ENCODE measurements at regions not wholly inside any gene's neighbourhood (a gene's known extent, or its start where the extent isn't known, plus 50 kb on each side); places are given as distances from the start of the nearest gene placed in this dataset.
"Not testable (repeated sequence)": the region's sequence is repeated elsewhere in the genome, so short reads cannot be mapped to it uniquely, and the experiment has no call there.

DNA sequence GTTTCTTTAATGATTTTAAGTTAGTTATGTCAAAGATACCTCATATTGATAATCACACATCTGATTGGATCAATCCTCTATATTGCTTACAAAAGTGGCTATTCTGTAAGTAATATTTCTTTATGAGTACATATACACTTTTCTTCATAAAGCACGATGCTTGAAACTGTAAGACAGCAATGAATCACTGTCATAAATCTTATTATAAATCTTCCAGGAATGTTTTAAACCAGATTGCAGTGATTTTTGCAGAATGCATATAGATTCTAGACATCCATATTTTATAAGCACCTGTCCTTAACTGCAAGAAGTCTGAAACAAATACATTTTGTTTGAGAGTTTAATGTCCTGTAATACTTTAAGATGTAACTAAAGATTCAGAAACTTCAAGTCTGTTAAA lies 367.0 kb upstream of the FANCL start:
- no peak for DNase-seq

DNA sequence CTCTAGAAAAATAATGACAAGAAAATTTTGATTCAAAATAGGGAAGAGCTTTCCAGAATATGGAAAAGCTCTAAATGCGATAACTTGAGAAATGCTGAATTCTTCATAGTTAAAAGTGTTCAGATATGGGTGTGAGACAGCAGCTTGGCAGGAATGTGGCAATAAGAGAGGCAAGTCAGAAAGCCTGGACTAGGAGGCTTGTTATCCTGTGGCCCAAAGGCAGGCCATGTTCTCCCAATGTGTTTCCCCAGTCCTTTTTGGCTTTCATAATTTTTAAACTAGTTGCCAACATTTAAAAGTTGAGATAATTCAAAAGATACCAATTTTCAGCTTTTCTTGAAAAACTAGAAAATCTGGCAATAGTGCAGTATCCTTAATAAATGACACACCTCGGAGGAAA lies 366.3 kb upstream of the FANCL start:
- no peak for DNase-seq

DNA sequence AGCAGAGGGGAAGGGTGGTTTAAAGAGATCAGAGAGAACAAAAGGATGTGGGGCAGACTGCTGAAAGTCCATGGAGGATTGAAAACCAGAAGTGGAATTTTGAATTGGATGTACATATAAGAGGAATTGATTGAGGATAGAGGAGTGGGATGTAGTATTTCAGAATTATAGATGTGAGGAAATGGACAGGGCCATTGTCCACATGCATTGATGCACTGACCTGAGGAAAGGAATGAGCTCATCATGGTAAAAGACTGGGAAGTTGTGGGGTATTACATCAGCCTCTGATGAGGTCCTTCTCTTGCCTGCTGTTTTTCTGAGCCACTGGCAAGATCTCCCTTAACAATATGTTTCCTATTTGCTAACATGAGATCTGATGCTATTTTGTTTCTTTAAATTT lies 365.7 kb upstream of the FANCL start:
- no peak for DNase-seq

DNA sequence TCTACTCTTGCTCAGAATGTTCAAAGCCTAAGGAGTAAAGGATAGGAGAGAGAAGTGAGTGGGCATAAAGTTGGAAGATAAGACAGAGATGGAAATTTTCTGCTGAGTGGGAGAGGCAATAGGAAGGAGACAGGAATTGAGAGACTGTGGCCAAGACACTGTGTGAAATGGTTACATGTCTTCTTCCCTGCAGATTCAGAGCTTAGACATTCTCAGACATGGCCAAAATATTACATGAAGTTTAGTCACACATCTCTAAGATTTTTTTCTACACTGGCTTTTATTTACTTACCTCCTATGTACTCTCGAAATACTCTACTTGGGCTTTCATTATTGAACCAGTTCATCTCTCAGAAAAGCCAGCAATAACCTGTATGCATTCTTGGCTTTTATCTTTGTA lies 363.0 kb upstream of the FANCL start:
- DNase-seq = no peak

DNA sequence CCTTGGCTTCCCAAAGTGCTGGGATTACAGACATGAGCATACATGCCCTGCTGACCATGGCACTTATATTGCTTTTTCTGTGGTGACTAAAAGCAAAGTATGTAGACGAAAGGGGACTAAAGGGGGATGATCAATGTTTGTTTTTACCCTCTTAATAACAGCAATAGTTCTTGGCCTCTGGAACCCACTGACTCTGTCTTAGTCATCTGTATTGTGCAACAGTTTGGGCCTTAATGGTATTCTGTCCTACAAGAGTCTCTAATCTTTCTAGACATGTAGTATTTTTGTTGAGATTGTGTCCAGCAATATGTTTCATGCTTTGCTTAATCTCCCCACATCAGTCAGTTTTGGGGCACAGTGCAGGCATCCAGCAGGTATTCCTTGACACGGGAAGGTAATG lies 359.9 kb upstream of the FANCL start:
- DNase-seq = no peak

DNA sequence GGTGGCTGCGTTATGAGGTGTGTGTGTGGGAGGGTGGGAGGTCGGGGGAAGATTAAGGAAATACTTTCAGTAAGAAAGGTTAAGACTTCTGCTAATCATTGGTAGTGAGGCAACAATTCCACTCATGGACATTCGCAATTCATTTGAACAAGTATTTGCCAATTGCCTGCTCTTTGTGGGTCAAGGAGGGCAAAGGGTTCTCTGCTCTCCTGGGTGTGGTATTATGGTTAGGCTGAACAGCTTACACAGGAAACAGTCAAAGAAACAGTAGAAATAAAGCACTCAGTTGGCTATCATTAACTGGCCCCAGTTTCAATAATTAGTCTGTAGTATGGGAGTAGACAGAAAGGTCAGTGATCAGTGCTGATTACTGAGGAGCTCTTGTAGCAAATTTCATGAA lies 357.0 kb upstream of the FANCL start:
- DNase-seq = no peak

DNA sequence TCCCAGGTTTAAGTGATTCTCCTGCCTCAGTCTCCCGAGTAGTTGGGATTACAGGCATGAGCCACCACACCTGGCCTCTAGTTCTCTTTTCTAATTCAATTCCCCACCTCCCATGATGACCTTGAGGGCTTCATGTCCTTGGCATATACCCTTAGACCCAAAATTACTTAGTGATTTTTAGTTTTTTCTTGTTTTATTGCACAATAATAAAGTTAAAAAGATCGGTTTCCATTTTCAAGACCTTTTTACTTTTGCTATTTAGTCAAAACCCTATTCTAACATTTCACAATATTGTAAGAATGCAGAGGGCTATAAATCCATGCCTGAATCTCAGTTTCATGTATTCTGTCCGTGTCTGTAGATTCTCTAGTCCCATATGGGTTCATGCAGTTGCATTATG lies 354.6 kb upstream of the FANCL start:
- DNase-seq = no peak

DNA sequence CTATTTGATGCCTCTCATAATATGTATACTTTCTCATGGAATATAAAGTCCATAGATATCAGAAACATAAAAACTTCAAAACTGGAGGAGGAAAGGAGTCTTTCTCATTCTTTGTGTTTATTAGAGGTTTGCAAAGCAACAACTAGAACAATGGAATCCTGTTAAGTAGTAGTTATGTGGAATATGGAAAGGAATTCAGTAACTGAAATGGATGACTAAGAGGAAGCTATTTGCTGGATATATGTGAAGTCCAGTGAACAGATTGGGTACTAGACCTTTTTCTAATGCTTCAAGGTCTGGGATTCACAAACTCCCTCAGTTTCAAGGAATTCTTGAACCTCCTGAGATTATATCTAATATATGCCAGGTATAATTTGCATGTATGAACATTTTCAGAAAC lies 353.6 kb upstream of the FANCL start:
- DNase-seq = no peak

DNA sequence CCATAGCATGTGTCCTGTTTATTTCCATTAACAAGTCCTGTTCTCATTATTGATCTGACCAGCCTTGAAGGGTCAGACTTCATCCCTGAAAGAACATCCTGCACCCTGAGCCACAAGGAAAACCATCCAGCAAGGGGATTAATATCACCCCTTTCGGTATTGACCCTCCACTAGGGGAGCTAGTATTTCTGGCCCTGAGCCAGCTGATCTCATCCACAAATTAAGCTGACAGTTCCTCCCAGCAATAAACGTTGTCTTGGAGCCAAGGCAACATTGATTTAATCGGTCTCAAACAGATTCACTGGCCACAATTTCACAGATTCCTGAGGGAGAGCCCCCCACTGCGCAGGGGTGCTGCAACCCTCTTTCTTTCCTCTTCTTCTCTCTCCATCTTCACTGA lies 353.1 kb upstream of the FANCL start:
- DNase-seq = no peak

DNA sequence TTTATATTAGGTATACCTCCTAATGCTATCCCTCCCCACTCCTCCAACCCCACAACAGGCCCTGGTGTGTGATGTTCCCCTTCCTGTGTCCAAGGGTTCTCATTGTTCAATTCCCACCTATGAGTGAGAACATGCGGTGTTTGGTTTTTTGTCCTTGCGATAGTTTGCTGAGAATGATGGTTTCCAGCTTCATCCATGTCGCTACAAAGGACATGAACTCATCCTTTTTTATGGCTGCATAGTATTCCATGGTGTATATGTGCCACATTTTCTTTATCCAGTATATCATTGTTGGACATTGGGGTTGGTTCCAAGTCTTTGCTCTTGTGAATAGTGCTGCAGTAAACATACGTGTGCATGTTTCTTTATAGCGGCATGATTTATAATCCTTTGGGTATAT lies 345.1 kb upstream of the FANCL start:
- not testable (repeated sequence) for DNase-seq

DNA sequence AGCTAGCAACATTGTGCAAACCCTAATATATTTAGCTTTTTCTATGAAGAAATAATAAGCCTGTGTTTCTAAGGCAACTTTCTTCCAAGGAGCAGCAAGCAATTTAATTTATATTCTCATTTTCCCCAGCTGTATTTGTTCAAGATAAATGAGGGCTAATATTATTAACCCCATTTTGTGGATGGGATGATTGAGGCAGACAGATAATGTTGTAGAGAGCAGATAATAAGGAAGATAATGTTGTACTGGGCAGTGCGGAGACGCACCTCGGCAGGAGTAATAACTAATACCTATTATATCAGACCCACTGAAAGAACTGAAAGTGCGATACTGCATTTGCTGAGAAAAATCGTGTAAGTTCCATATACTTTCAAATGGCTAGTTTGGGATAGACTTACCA lies 344.1 kb upstream of the FANCL start:
- no peak for DNase-seq

DNA sequence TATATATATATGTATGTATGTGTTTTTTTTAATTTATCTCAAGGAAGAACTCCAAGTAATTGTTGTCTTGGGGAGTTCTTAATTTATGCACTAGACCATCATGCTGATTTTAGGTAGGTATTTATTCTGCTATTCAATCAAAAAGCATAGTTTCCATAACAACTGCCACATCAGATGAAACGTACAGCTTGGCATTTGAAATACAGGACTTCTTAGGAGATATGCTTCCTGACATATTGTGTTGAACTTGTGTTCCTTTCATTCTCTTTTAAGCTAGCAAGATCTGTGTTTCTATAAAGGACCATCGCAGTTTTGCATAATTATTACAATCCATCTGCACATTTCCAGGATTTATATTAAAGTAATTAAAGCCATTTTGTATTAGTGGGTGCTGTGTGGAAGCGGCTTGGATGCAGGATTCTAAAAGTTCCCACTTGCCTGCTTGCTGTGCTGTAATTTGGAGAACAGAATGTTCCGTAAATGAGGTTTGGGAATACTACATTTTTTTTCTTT lies 343.5 kb upstream of the FANCL start:
- DNase-seq = no peak

DNA sequence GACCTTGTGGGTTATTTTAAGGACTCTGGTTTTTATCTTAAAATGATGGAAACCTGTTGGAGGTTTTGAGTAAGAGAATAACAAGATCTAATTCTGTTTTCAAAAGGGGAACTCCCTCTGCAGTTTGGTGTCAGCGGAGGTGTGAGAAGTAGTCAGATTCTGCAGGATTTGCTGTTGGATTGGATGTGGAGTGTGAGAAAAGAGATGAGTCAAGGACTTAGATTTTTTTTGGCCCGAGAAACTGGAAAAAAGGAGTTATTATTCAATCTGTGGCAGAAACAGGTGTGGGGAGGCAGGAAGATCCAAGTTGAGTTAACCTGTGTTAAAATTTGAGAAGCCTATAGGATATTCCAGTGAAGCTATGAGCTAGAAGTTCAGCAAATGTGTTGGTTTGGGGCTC lies 337.2 kb upstream of the FANCL start:
- no peak for DNase-seq

DNA sequence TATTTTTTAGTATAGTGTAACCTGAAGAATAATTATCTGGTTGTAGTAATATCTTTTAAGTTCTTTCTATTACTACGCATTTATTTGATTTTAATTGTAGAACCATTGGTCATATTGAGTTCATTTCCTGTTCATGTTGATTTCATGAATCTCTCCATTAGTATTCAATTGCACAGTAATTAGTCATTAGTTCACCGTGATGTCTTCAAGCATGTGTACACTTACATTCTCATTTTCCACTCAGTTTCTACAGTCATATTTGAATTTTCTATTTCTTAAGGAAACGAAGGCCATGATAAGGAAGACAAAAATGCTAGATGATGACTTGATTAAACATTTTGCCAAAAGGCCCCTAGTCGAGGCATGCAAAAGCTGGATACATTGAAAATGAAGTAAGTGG lies 333.7 kb upstream of the FANCL start:
- DNase-seq = no peak

DNA sequence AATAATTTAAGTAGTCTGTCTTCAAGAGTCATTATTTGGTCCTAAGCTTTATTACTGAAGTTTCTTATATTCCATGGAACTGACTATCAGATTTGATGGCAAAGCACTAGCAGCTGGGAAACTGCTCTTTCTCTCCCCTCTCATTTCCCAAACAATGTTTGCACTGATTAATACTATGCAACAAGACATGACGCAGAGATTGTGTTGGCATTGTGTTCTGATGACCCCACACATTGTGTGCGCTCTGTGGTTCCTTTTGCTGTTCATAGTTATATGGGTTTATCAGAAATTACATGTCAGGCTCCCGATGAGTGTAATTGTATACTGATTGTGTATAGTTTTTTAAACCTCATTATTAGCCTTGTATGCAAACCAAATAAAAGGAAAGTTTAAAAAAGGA lies 331.6 kb upstream of the FANCL start:
- DNase-seq = no peak

DNA sequence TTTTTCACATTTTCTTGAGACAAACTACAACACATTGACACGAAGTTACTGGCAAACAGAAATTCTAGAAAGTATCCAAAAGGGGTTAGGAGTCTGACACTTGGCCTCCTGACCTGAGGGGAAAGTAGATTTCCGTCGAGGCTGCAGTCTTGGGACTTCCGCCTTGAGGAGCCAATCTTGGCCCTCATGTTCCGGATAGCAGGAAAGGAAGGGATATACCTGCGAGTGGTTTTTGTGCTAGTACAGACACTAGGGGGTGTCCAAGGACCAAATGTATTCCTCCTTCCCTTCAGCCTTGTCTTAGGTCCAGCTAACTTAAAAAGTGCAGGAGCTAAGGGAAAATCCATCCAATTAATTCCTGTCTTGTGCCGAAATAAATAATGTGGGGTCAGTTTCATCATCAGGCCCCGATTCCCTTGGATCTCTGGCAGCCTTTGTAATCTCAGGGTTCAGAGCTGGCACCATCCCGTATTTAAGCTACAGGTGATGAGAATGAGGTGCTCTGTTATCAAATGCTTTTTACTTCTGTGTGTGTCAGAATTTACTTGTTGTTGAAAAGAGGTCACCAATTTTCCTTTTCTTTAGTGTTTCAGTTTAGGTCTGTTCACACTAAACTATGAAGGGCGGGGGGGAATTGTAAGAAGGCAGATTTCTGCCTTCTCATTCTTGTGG lies 330.2 kb upstream of the FANCL start:
- peak; percentile 9 for DNase-seq

DNA sequence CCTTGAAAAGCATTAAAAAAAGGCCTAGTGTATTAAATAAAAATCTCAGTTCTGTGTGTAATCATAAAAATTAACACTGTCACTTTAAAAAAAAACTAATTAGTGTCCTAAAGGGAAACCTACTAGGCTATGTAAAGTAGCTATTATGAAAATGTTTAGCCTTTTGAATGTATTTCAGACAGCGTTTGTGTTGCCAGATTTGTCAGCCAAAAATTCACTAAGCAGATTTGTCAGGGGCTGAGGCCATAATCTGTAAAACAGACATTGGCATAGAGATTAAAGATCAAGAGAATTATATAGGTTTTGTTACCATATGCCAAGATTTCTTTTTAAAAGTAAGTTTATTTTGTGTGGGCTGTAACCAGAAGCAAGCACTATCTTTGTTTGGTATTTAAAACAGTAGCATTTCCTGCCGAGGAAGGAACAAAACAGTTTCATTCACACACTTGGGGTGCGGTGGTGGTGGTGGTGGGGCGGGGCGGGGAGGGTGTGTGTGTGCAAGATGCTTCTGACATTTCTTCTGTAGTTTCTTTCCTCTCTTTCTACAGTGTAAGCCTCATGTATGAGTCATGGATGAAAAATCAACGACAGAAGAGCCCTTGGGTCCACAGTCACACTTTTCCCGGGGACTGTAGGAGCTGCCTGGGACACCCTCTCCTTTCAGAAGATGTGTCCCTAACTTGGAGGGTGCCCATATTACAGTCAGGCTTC lies 328.5 kb upstream of the FANCL start:
- peak; percentile 8 for DNase-seq

DNA sequence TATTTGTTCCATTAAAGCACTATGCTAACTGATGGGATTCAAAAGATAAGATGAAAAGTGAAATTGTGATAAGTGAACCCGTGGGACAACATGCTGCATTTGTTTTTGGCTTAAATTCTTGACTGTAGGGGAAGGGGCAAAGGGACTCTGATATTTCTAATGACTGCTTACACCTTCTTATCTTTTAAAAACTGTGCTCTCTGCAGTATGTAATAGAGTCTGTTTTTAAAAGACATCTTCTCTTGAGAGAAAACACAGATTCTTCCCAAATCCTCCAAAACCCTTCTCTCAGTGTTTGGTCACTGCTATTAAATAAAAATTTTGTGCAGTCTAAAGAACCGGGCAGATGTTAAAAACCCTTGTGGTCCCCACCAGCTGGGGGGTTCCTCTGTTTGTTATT lies 327.8 kb upstream of the FANCL start:
- DNase-seq = no peak

DNA sequence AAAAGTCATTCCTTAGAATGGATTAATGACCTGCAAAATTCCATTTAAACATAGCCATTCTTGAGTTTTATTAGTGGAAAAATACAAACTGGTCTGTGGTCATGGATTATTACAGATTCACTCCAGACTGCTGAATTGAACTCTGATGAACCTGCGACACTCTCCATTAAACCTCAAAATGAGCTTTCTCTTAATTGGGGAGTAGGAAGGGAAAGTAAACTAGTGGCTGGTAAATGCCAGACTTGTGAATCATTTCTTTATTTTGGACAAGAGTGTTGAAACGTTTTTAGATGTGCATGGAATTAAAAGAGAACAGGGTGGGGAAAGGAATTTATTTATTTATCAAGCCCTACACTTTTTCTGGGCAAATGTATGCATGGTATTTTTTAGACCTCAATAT lies 321.2 kb upstream of the FANCL start:
- no peak for DNase-seq

DNA sequence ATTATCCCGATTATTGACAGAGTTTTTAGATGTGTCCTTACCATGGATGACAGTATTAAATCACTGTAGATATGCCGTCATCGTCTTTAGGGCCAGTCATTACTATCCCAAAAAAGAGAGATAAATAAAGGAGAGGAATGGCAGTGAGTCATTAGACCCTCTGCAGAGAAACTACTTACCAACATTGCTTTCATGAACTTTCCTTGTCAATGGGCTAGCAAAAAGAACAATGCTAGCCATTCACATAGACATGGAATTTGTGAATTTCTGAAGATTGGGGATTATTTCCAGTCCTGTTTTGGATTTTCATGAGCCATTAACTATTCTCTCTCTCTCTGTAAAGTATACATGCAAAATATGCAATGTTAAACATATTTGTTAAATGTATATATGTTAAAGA lies 319.4 kb upstream of the FANCL start:
- DNase-seq = no peak

DNA sequence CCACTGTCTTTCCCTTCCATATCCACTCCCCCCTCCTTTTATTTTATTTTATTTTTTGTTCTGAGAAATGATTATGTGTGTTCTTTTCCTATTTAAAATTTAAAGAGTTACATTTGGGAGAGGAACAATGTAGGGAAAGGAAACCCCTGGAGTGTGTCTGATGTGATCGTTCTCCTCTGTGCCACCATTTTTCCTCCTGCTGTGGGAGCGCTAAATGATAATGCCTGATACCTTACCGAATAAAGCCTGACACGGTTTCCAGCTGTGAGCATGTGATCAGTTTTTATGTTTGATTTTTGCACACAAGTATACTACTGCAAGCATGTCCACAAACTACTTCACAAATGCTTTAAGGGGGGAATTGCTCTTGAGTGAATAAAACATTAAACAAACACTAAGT lies 317.8 kb upstream of the FANCL start:
- no peak for DNase-seq

DNA sequence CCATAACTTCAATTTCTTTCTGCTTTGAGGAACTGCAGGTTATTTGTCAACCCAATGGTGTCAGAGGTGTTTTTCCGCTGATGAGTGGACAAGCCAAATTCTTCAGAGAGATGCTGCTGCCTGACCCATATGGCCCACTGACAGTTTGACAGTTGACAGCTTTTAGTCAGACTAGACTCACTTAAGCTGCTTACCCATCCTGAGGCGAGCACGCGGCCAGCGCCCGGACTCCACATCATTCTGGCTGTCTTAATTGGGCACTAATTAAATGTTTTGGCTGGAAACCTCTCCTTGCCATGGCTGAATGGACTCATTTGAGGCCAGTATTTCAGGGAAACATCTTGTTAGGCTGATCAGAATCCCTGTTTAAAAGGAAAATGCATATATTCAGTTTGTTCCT lies 316.1 kb upstream of the FANCL start:
- DNase-seq = no peak

DNA sequence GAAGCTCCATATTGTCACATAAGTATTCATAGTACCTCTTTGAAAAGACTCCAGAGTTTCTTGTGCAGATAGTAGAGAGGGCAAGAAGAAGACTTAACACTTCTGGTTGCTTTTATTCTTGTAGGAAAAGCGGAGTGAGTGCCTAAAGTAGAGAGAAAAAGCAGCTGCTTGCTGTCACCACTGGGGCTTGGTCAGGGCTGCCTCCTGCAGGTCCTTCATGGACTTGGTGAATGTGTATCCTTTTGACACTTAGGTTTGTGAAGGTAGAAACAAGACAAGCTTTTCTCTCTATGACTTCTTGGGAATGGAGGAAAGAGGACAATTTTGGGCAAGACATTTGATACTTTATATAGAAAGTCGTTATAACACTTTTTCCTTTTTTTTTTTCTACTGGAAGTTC lies 312.8 kb upstream of the FANCL start:
- DNase-seq = no peak

DNA sequence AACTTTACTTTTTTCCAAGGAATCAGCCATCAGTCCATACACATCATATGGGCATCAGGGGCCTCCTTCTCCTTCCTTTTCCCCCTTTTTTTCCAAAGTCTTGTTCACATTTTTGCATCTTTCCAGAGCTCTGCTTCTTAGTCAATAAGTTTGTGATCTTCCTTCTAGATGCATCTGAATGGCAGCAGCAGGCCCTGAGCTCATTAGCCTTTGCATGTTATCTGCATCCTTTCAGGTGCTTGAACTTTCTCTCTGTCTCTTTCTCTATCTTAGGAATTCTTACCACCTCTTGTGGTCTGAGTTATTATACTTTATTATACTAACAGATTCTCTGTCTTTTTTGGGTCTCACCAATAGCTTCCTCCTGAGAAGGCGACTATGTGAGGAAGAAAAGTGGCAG lies 312.4 kb upstream of the FANCL start:
- no peak for DNase-seq

All from CD4-positive, alpha-beta T cell treated with Interleukin-12 subunit alpha and Interleukin-12 subunit beta, for 1 hour (primary cell).